ENCODE measurements at regions not wholly inside any gene's neighbourhood (a gene's known extent, or its start where the extent isn't known, plus 50 kb on each side); places are given as distances from the start of the nearest gene placed in this dataset.

- no peak for DNase-seq
These were observed 211.4 kb upstream of the GYPC start for GRCh38 chr2:126444512-126444911.

- no peak for DNase-seq
These were observed 209.8 kb upstream of the GYPC start for GRCh38 chr2:126446106-126446695.

GRCh38 chr2:126448611-126449010 is 207.3 kb upstream of the GYPC start:
- no peak for DNase-seq

- DNase-seq = no peak
These were observed 206.3 kb upstream of the GYPC start for GRCh38 chr2:126449677-126450076.

GRCh38 chr2:126463892-126464674 is 191.9 kb upstream of the GYPC start:
- no peak for DNase-seq

- DNase-seq = no peak
These were observed 188.4 kb upstream of the GYPC start for GRCh38 chr2:126467367-126468054.

GRCh38 chr2:126475031-126475430 is 180.9 kb upstream of the GYPC start:
- DNase-seq = no peak

- no peak for DNase-seq
These were observed 179.3 kb upstream of the GYPC start for GRCh38 chr2:126476691-126477090.

- no peak for DNase-seq
These were observed 175.9 kb upstream of the GYPC start for GRCh38 chr2:126480033-126480432.

- DNase-seq = peak in 1 of 2 experiments; percentile 1
These were observed 173.1 kb upstream of the GYPC start for GRCh38 chr2:126482582-126483464.

- DNase-seq = no peak
These were observed 161.4 kb upstream of the GYPC start for GRCh38 chr2:126494593-126494992.

- no peak for DNase-seq
These were observed 160.8 kb upstream of the GYPC start for GRCh38 chr2:126495189-126495588.

GRCh38 chr2:126496493-126496892 is 159.5 kb upstream of the GYPC start:
- DNase-seq = no peak

GRCh38 chr2:126503476-126503875 is 152.5 kb upstream of the GYPC start:
- DNase-seq = no peak

GRCh38 chr2:126504949-126505348 is 151.0 kb upstream of the GYPC start:
- DNase-seq = no peak

- no peak for DNase-seq
These were observed 149.2 kb upstream of the GYPC start for GRCh38 chr2:126506786-126507185.

GRCh38 chr2:126507425-126507911 is 148.5 kb upstream of the GYPC start:
- no peak for DNase-seq

- no peak for DNase-seq
These were observed 145.6 kb upstream of the GYPC start for GRCh38 chr2:126510356-126510755.

GRCh38 chr2:126510960-126511359 is 145.0 kb upstream of the GYPC start:
- no peak for DNase-seq

GRCh38 chr2:126512026-126512425 is 143.9 kb upstream of the GYPC start:
- no peak for DNase-seq

GRCh38 chr2:126513033-126513432 is 142.9 kb upstream of the GYPC start:
- no peak for DNase-seq

GRCh38 chr2:126515471-126515870 is 140.5 kb upstream of the GYPC start:
- no peak for DNase-seq

GRCh38 chr2:126518196-126518595 is 137.8 kb upstream of the GYPC start:
- no peak for DNase-seq
